HG03025 (cell line): ENCODE measurements at regions not wholly inside any gene's neighbourhood (a gene's known extent, or its start where the extent isn't known, plus 50 kb on each side); places are given as distances from the start of the nearest gene placed in this dataset.

Experiments used
- ATAC-seq: cut with Tn5 transposase; IDR thresholded peaks from one replicate; pipeline ENCODE4 v1.9.1; 2021; ENCODE audit warnings: mild to moderate bottlenecking, moderate library complexity; ENCODE audit not compliant: unreplicated experiment, low FRiP score

GRCh38 chr18:71808616-71809015 is 735.5 kb downstream of the CBLN2 start:
- no peak for ATAC-seq

- ATAC-seq: no peak
Observed at GRCh38 chr18:71807586-71807985, 736.6 kb downstream of the CBLN2 start.

- ATAC-seq: no peak
Observed at GRCh38 chr18:71798986-71799673, 745.0 kb downstream of the CBLN2 start.

GRCh38 chr18:71797554-71797953 is 746.6 kb downstream of the CBLN2 start:
- no peak for ATAC-seq

GRCh38 chr18:71784777-71785176 is 759.4 kb downstream of the CBLN2 start:
- no peak for ATAC-seq

DNA sequence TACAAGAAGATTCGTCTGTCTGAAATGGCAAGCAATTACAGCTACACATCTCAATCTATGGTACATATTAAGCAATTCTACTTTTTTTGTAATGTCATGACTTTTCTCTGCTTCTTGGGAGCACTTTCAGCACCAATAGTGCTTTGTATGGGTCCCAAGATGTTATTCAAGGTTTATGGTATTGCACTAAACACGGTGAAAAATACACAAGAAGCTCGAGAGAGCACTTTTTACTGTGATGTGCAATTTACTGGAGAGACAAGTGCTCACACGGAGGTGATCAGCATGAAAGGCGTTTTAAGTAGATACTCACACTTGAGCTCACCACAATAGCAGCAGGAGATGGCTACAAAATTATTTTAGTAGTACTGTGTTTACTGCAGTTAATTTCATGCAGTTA is 783.6 kb downstream of the CBLN2 start:
- no peak for ATAC-seq

DNA sequence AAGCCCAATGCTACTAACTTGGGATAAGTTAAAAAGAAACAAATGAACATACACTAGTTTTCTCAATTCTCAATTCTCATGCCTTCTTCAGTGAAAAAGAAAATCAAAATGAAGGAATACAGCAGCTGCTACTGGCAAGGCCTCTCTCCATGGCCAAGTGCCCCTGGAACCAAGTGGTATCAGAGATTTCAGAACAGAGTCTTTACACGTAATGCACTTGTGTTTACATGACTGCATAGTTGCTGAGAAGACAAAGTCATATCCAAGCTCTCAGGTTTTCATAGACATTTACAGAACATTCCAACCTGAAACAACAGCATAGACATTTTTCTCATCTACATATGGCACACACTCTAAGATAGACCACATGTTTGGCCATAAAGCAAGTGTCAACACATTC is 789.9 kb downstream of the CBLN2 start:
- no peak for ATAC-seq

GRCh38 chr18:71743634-71744033 is 800.5 kb downstream of the CBLN2 start:
- no peak for ATAC-seq

- no peak for ATAC-seq
Observed at GRCh38 chr18:71729611-71730010, 814.5 kb downstream of the CBLN2 start.

GRCh38 chr18:71727909-71728308 is 816.2 kb downstream of the CBLN2 start:
- ATAC-seq: no peak

- ATAC-seq: no peak
Observed at GRCh38 chr18:71725256-71725655, 818.9 kb downstream of the CBLN2 start.

GRCh38 chr18:71707985-71708500 is 836.1 kb downstream of the CBLN2 start:
- no peak for ATAC-seq

DNA sequence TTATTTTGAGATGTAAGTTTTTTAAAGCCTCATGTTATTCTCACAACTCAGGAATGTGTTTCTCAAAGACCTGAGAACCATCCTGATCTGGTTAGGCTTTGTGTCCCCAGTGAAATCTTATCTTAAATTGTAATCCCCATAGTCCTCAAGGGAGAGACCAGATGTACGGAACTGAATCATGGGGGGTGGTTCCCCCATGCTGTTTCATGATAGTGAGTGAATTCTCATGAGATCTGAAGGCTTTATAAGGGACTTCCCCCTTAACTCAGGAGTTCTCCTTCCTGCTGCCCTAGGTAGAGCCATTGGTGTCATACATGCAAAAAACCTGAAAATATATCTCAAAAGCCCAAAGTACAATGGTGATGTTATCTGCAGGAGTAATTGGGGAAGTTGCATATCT is 836.7 kb downstream of the CBLN2 start:
- ATAC-seq: no peak

- no peak for ATAC-seq
Observed at GRCh38 chr18:71689416-71690160, 854.6 kb downstream of the CBLN2 start.

DNA sequence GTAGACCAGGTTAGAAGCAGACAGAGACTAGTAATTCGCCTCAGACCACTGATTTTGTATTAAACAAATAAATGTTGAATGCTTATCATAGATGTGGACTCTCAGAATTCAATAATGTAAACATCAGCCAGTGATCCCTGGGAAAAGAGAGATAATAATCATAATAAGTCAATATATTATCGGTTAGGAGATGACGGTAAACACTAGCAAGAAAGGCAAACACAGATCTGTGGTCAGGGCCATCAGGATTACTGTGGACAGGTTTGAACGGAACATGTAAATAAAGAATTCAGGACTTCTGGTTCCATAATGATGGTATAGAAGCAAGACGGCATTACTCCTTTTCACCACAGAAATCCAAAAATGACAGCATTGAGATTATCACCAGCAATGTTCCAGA is 861.6 kb downstream of the CBLN2 start:
- ATAC-seq: no peak

- no peak for ATAC-seq
Observed at GRCh38 chr18:71678144-71678543, 866.0 kb downstream of the CBLN2 start.

GRCh38 chr18:71673954-71674353 is 870.2 kb downstream of the CBLN2 start:
- ATAC-seq: no peak

DNA sequence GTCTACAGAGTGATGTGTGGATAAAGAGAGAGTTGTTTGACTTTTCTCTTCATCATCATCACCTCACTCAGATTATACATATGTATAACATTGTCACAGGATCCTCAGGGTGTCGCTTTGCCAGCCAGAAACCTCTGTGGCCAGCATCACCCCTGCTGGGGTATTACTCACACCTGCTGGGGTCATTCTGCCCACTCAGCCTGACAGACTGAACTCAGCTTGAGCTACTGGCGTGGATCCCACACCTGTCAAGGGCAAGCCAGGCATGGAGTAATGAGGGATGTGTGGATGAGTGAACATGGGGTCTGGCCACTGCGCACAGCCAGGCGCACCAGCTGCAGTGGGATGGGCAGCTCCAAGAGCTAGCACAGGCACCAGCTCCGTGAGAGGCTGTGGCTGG is 870.6 kb downstream of the CBLN2 start:
- no peak for ATAC-seq

- no peak for ATAC-seq
Observed at GRCh38 chr18:71666481-71666880, 877.7 kb downstream of the CBLN2 start.

DNA sequence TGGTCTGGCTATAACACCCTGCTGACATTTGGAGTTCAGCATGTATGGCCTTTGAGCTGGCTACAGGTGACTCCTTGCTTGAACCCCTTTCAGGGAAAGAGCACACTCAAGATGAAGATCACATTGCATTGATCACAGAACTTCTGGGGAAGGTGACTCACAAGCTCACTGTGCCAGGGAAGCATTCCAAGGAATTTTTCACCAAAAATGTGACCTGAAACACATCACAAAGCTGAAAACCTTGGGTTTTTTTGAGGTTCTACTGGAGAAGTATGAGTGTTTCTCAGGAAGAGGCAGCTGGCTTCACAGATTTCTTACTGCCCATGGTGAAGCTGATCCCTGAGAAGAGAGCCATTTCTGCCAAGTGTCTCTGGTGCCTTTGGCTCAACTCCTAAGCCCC is 879.0 kb downstream of the CBLN2 start:
- no peak for ATAC-seq

DNA sequence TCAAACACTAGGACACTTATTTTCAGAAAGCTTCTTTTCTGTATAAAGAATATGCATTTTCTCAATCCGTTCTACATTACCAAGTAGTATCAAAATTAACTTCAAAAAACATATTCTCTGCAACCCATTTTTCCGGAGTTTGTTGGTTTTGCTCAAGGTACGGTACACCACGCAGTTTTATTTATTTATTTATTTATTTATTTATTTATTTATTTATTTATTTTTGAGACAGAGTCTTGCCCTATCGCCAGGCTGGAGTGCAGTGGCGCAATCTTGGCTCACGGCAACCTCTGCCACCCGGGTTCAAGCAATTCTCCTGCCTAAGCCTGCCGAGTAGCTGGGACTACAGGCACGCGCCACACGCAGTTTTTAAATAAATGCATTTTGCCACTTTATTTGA is 900.3 kb downstream of the CBLN2 start:
- ATAC-seq: no peak

GRCh38 chr18:71630696-71631095 is 913.4 kb downstream of the CBLN2 start:
- ATAC-seq: no peak
